ENCODE measurements at regions not wholly inside any gene's neighbourhood (a gene's known extent, or its start where the extent isn't known, plus 50 kb on each side); places are given as distances from the start of the nearest gene placed in this dataset.

- TF ChIP-seq POLR2A (IDR thresholded peaks at IDR 0.05) (no peak), CTCF (IDR thresholded peaks at IDR 0.05) (no peak)
- H3K4me3 ChIP-seq (ENCODE audit: low read depth, poor library complexity, severe bottlenecking): no peak overlapping the region
- no peak for DNase-seq (ENCODE audit: low spot score in 2 of 2)
- intact Hi-C loops (cut with DNase I; ENCODE audit: low total_unique reads): no loop called here
Observed at GRCh38 chr1:163450986-163451385, 129.2 kb downstream of the NUF2 start.

GRCh38 chr1:163459539-163459938, 137.8 kb downstream of the NUF2 start:
- no peak overlapping the region for H3K4me3 ChIP-seq (ENCODE audit: low read depth, poor library complexity, severe bottlenecking)
- intact Hi-C loops (cut with DNase I; ENCODE audit: low total_unique reads): no loop called here
- 83 to 84% methylated on average over 4 of the region's 4 CpGs for WGBS, 2 donors
- DNase-seq (ENCODE audit: low spot score in 2 of 2): no peak
- no peak for TF ChIP-seq CTCF (IDR thresholded peaks at IDR 0.05)
- no peak for TF ChIP-seq POLR2A (IDR thresholded peaks at IDR 0.05)

- no peak for TF ChIP-seq CTCF (IDR thresholded peaks at IDR 0.05)
- no peak for TF ChIP-seq POLR2A (IDR thresholded peaks at IDR 0.05)
- 69 to 70% methylated on average over 1 of the region's 1 CpG for WGBS, 2 donors
- H3K4me3 ChIP-seq (ENCODE audit: low read depth, poor library complexity, severe bottlenecking): no peak overlapping the region
- no peak for DNase-seq (ENCODE audit: low spot score in 2 of 2)
- intact Hi-C loops (cut with DNase I; ENCODE audit: low total_unique reads): no loop called here
Observed at GRCh38 chr1:163467289-163467688, 145.5 kb downstream of the NUF2 start.

GRCh38 chr1:163471779-163472650, 150.3 kb downstream of the NUF2 start:
- H3K4me3 ChIP-seq (ENCODE audit: low read depth, poor library complexity, severe bottlenecking): no peak overlapping the region
- TF ChIP-seq POLR2A (IDR thresholded peaks at IDR 0.05) (no peak), CTCF (IDR thresholded peaks at IDR 0.05) (no peak)
- WGBS, 2 donors: 83 to 88% methylated on average over 13 of the region's 13 CpGs
- intact Hi-C loops (cut with DNase I; ENCODE audit: low total_unique reads): no loop called here
- no peak for DNase-seq (ENCODE audit: low spot score in 2 of 2)

- TF ChIP-seq CTCF (IDR thresholded peaks at IDR 0.05) (no peak), POLR2A (IDR thresholded peaks at IDR 0.05) (no peak)
- no peak overlapping the region for H3K4me3 ChIP-seq (ENCODE audit: low read depth, poor library complexity, severe bottlenecking)
- 66 to 77% methylated on average over 9 of the region's 9 CpGs for WGBS, 2 donors
- no peak for DNase-seq (ENCODE audit: low spot score in 2 of 2)
- intact Hi-C loops (cut with DNase I; ENCODE audit: low total_unique reads): no loop called here
Observed at GRCh38 chr1:163472651-163473248, 151.0 kb downstream of the NUF2 start.
